B cell (primary cell): ENCODE measurements at regions not wholly inside any gene's neighbourhood (a gene's known extent, or its start where the extent isn't known, plus 50 kb on each side); places are given as distances from the start of the nearest gene placed in this dataset.

Source experiments
- ATAC-seq: fragments of 200-7000 bp; cut with Tn5 transposase; one replicate; pipeline ENCODE4 v1.10.0; 2021; ENCODE audit warnings: low read depth, mild to moderate bottlenecking, moderate number of reproducible peaks, moderate library complexity
- CTCF ChIA-PET: fragments of 350-600 bp; sonication (Branson Sonifier 250); formaldehyde crosslinking; loops from one replicate; lab custom pipeline; 2021; ENCODE audit warnings: antibody characterized with exemption, inconsistent platforms; lab: Charles Lee
- POLR2A ChIA-PET: fragments of 350-600 bp; sonication (Branson Sonifier 250); formaldehyde crosslinking; loops from one replicate; lab custom pipeline; 2021; ENCODE audit warnings: antibody characterized with exemption; lab: Charles Lee
- DNase-seq: peaks from one replicate; pipeline ENCODE4 v3.0.0; 2013
- H2AFZ ChIP-seq: 2 replicates; pipeline ENCODE4 v1.6.1; 2012; ENCODE audit warnings: mild to moderate bottlenecking, low read depth, low read length; ENCODE audit not compliant: insufficient read depth, poor library complexity, severe bottlenecking
- H3K27ac ChIP-seq, 2 donors: 1 replicate in 1 of 2; 2 replicates in 1 of 2; pipeline ENCODE4 v1.5.1; 2012 to 2013; ENCODE audit warnings: low read length in 2 of 2, mild to moderate bottlenecking in 2 of 2, moderate library complexity in 1 of 2
- H3K27me3 ChIP-seq, 4 experiments: fragments of 200-600 bp in 1 of 4; sonication (generic) in 1 of 4; replicated peaks in 1 of 4; 1 replicate in 2 of 4; 2 replicates in 2 of 4; pipeline versions ENCODE4 v1.6.1 to v1.7.0; 2013 to 2016; ENCODE audit warnings: low read length in 3 of 4, mild to moderate bottlenecking in 2 of 4, mixed read lengths in 1 of 4, moderate library complexity in 1 of 4; ENCODE audit not compliant: insufficient read depth in 4 of 4, control insufficient read depth in 3 of 4; ENCODE audit errors: control extremely low read depth in 1 of 4
- H3K36me3 ChIP-seq, 2 experiments: replicated peaks in 1 of 2; 1 replicate in 1 of 2; 2 replicates in 1 of 2; pipeline versions ENCODE4 v1.6.1 to v1.7.1; 2013; ENCODE audit warnings: low read length in 1 of 2; ENCODE audit not compliant: insufficient read depth in 2 of 2, control insufficient read depth in 1 of 2; ENCODE audit errors: control extremely low read depth in 1 of 2, extremely low read depth in 1 of 2
- H3K4me1 ChIP-seq, 2 donors: fragments of 200-600 bp in 1 of 2; sonication (generic) in 1 of 2; 1 replicate in 1 of 2; 2 replicates in 1 of 2; pipeline versions ENCODE4 v1.5.1 to v1.6.1; 2013 to 2017; ENCODE audit warnings: low read length in 2 of 2; ENCODE audit not compliant: control insufficient read depth in 2 of 2, insufficient read depth in 2 of 2
- H3K4me2 ChIP-seq: replicated peaks from 2 replicates; pipeline ENCODE3; 2012; ENCODE audit warnings: mild to moderate bottlenecking, low read depth, low read length; ENCODE audit not compliant: poor library complexity, severe bottlenecking
- H3K4me3 ChIP-seq, 5 experiments: fragments of 200-600 bp in 1 of 5; sonication (generic) in 1 of 5; 1 replicate in 3 of 5; 2 replicates in 2 of 5; pipeline versions ENCODE4 v1.5.1 to v1.7.0; 2011 to 2016; ENCODE audit warnings: low read length in 4 of 5, mild to moderate bottlenecking in 4 of 5, low read depth in 2 of 5, control low read depth in 1 of 5, moderate library complexity in 1 of 5; ENCODE audit not compliant: insufficient read depth in 1 of 5; ENCODE audit errors: control extremely low read depth in 1 of 5, extremely low read depth in 1 of 5
- H3K79me2 ChIP-seq: fragments of 200-600 bp; sonication (generic); one replicate; pipeline ENCODE4 v1.6.0; 2016; ENCODE audit warnings: low read length; ENCODE audit not compliant: control insufficient read depth, insufficient read depth
- H3K9ac ChIP-seq: fragments of 200-600 bp; sonication (generic); 2 replicates; pipeline ENCODE4 v1.6.1; 2017; ENCODE audit warnings: mild to moderate bottlenecking, low read length, moderate library complexity
- H3K9me3 ChIP-seq, 3 donors: one replicate each; pipeline versions ENCODE4 v1.6.1 to v1.7.1; 2013; ENCODE audit warnings: low read length in 2 of 3; ENCODE audit not compliant: control insufficient read depth in 2 of 3, insufficient read depth in 1 of 3; ENCODE audit errors: control extremely low read depth in 1 of 3
- H4K20me1 ChIP-seq: 2 replicates; pipeline ENCODE4 v1.6.0; 2012; ENCODE audit warnings: mild to moderate bottlenecking, low read length; ENCODE audit not compliant: insufficient read depth, control insufficient read depth, poor library complexity, severe bottlenecking
- H3K27ac Mint-ChIP-seq: one replicate; pipeline ENCODE4 v1.8.0; 2021; ENCODE audit warnings: mixed read lengths
- H3K27me3 Mint-ChIP-seq: one replicate; pipeline ENCODE4 v1.8.0; 2021; ENCODE audit warnings: mixed read lengths
- H3K4me1 Mint-ChIP-seq: one replicate; pipeline ENCODE4 v1.8.0; 2021; ENCODE audit warnings: mixed read lengths
- H3K4me3 Mint-ChIP-seq: one replicate; pipeline ENCODE4 v1.8.0; 2021; ENCODE audit warnings: mixed read lengths
- H3K9me3 Mint-ChIP-seq: one replicate; pipeline ENCODE4 v1.8.0; 2022; ENCODE audit warnings: mixed read lengths; ENCODE audit not compliant: insufficient read depth
- CTCF ChIP-seq: fragments of 200-600 bp; IDR thresholded peaks from one replicate; pipeline ENCODE4 v1.8.0; 2022; ENCODE audit warnings: antibody characterized with exemption, mild to moderate bottlenecking
- EZH2 ChIP-seq: IDR thresholded peaks from 2 replicates; pipeline ENCODE4 v1.6.1; 2012; ENCODE audit warnings: borderline replicate concordance, low read depth, mild to moderate bottlenecking, moderate library complexity, low read length; ENCODE audit not compliant: insufficient read depth, poor library complexity, severe bottlenecking
- WGBS: methylation state at CpG from one replicate; pipeline ENCODE4 v1.1.5; 2013; ENCODE audit warnings: missing lambda C conversion rate; ENCODE audit not compliant: insufficient coverage; 5-methylcytosine and 5-hydroxymethylcytosine counted together
- intact Hi-C: fragments of 100-400 bp; cut with micrococcal nuclease; formaldehyde crosslinking; loops from one replicate; pipeline ENCODE4 v1.10.0; 2022

- H3K4me3 ChIP-seq = no peak overlapping the region
- ChIA-PET POLR2A (no interaction called here), CTCF (no interaction called here)
- H3K27me3 ChIP-seq = peaks cover 0 to 3% (median 0%) of the 10 kb centered on the region in 4 experiments
- H3K27ac ChIP-seq = no peak overlapping the region
- H3K36me3 ChIP-seq = no peaks in the 10 kb centered on the region
- H3K4me1 ChIP-seq = no peaks in the 10 kb centered on the region
- Mint-ChIP-seq H3K27me3 (no peaks in the 10 kb centered on the region), H3K4me1 (no peaks in the 10 kb centered on the region), H3K9me3 (no peaks in the 10 kb centered on the region), H3K27ac (no peak overlapping the region), H3K4me3 (no peak overlapping the region)
- no peak for TF ChIP-seq EZH2
- no peak overlapping the region for H3K9ac ChIP-seq
- H3K4me2 ChIP-seq = no peak overlapping the region
- ATAC-seq (no peak), DNase-seq (no peak)
- H4K20me1 ChIP-seq = no peaks in the 10 kb centered on the region
- 25% methylated on average over 3 of the region's 4 CpGs for WGBS
- H3K9me3 ChIP-seq = no peaks in the 10 kb centered on the region
- intact Hi-C loops = no loop called here
- no peaks in the 10 kb centered on the region for H3K79me2 ChIP-seq
- no peak overlapping the region for H2AFZ ChIP-seq
Measured at GRCh38 chr3:31289584-31289983, 243.1 kb upstream of the STT3B start.

- Histone ChIP-seq H3K4me3 (no peak overlapping the region), H4K20me1 (no peaks in the 10 kb centered on the region), H3K27me3 (peaks cover 0 to 3% (median 0%) of the 10 kb centered on the region in 4 experiments), H2AFZ (no peak overlapping the region), H3K4me2 (no peak overlapping the region), H3K27ac (no peak overlapping the region), H3K9me3 (no peaks in the 10 kb centered on the region), H3K36me3 (no peaks in the 10 kb centered on the region), H3K79me2 (no peaks in the 10 kb centered on the region), H3K9ac (no peak overlapping the region), H3K4me1 (no peaks in the 10 kb centered on the region)
- WGBS = 89% methylated on average over 5 of the region's 5 CpGs
- H3K9me3 Mint-ChIP-seq = no peaks in the 10 kb centered on the region
- CTCF ChIA-PET = no interaction called here
- ATAC-seq (no peak), DNase-seq (no peak)
- no peak overlapping the region for H3K27ac Mint-ChIP-seq
- TF ChIP-seq CTCF = no peak
- no peaks in the 10 kb centered on the region for H3K27me3 Mint-ChIP-seq
- intact Hi-C loops = no loop called here
- POLR2A ChIA-PET = no interaction called here
- no peak overlapping the region for H3K4me3 Mint-ChIP-seq
- H3K4me1 Mint-ChIP-seq = no peaks in the 10 kb centered on the region
Measured at GRCh38 chr3:31290046-31290445, 242.7 kb upstream of the STT3B start.
